ENCODE measurements at regions not wholly inside any gene's neighbourhood (a gene's known extent, or its start where the extent isn't known, plus 50 kb on each side); places are given as distances from the start of the nearest gene placed in this dataset.

DNA sequence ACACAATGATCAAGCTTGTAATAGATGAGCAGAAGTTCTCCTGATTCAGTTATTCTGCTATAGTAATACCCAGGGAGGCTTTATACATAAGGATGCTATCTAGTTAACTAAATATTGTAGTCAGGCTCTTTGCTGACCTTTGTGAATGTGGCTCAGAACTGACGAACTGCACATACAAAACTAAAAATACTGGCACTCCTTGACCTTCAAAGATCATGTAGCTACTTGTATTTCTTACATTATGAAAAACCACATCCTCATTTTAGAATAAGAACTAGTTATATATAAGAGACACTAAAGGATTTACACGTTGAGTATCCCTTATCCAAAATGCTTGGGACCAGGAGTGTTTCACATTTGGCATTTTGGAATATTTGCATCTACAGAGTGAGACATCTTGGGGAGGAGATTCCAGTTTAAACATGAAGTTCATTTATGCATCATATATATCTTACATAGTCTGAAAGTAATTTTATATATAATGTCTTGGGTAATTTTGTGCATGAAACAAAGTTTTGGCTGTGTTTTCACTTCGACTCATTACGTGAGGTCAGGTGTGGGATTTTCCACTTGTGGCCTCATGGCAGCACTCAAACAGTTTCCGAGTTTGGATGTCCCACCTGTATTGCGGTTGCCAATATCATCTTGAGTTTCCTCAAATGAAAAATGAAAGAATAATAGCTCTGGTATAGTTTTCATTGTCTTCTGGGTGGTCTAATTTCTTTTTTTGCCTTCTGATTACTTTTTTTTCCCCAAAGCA is 58.4 kb upstream of the FBXL7 start:
- TF ChIP-seq, protein P1, sequence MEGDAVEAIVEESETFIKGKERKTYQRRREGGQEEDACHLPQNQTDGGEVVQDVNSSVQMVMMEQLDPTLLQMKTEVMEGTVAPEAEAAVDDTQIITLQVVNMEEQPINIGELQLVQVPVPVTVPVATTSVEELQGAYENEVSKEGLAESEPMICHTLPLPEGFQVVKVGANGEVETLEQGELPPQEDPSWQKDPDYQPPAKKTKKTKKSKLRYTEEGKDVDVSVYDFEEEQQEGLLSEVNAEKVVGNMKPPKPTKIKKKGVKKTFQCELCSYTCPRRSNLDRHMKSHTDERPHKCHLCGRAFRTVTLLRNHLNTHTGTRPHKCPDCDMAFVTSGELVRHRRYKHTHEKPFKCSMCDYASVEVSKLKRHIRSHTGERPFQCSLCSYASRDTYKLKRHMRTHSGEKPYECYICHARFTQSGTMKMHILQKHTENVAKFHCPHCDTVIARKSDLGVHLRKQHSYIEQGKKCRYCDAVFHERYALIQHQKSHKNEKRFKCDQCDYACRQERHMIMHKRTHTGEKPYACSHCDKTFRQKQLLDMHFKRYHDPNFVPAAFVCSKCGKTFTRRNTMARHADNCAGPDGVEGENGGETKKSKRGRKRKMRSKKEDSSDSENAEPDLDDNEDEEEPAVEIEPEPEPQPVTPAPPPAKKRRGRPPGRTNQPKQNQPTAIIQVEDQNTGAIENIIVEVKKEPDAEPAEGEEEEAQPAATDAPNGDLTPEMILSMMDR (IDR thresholded peaks at IDR 0.05): no peak
- no peak for TF ChIP-seq GABPA (IDR thresholded peaks at IDR 0.05; ENCODE audit: low read depth)
- TF ChIP-seq NRF1 (IDR thresholded peaks at IDR 0.05; ENCODE audit: low read depth, low read length): no peak
- no peak for TF ChIP-seq EP300 (IDR thresholded peaks at IDR 0.05; ENCODE audit: borderline replicate concordance in 1 of 2, low read depth in 1 of 2, low read length in 1 of 2)
- no peak for TF ChIP-seq SMC3 (IDR thresholded peaks at IDR 0.05; ENCODE audit: low read depth, low read length)
- no peak for TF ChIP-seq NFIC (IDR thresholded peaks at IDR 0.05; ENCODE audit: borderline replicate concordance)
- no peak for TF ChIP-seq MXI1 (IDR thresholded peaks at IDR 0.05; ENCODE audit: low read depth, low read length)
- TF ChIP-seq RCOR1 (IDR thresholded peaks at IDR 0.05; ENCODE audit: low read length): no peak
- no peak for TF ChIP-seq TAF1 (IDR thresholded peaks at IDR 0.05; ENCODE audit: borderline replicate concordance, low read depth, low read length)
- TF ChIP-seq ELF1 (IDR thresholded peaks at IDR 0.05): no peak
- no peak for TF ChIP-seq TEAD4 (IDR thresholded peaks at IDR 0.05; ENCODE audit: borderline replicate concordance, insufficient read depth)
- TF ChIP-seq, protein P2, sequence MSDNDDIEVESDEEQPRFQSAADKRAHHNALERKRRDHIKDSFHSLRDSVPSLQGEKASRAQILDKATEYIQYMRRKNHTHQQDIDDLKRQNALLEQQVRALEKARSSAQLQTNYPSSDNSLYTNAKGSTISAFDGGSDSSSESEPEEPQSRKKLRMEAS (IDR thresholded peaks at IDR 0.05; ENCODE audit: low read depth): no peak
- no peak for TF ChIP-seq EZH2phosphoT487 (IDR thresholded peaks at IDR 0.05; ENCODE audit: borderline replicate concordance, low read depth)
- TF ChIP-seq SIN3A (IDR thresholded peaks at IDR 0.05; ENCODE audit: borderline replicate concordance, low read depth, low read length): no peak

Data from SK-N-SH (cell line).